ENCODE measurements at regions not wholly inside any gene's neighbourhood (a gene's known extent, or its start where the extent isn't known, plus 50 kb on each side); places are given as distances from the start of the nearest gene placed in this dataset.

- TF ChIP-seq CTCF (IDR thresholded peaks at IDR 0.05; ENCODE audit: insufficient read depth, low read length) = no peak
- no peak for TF ChIP-seq GABPA (IDR thresholded peaks at IDR 0.05; ENCODE audit: low read depth)
- no peak for TF ChIP-seq POLR2AphosphoS5 (IDR thresholded peaks at IDR 0.05; ENCODE audit: low read depth)
- no peak for TF ChIP-seq REST (IDR thresholded peaks at IDR 0.05; ENCODE audit: insufficient replicate concordance, low read depth)
Measured at GRCh38 chr2:200104015-200104414, 148.6 kb downstream of the MAIP1 start.

All from HL-60 (cell line).